IPS-18a (cell line): ENCODE measurements at regions not wholly inside any gene's neighbourhood (a gene's known extent, or its start where the extent isn't known, plus 50 kb on each side); places are given as distances from the start of the nearest gene placed in this dataset.
"Not testable (repeated sequence)": the region's sequence is repeated elsewhere in the genome, so short reads cannot be mapped to it uniquely, and the experiment has no call there.

Experiments
- H3K27ac ChIP-seq: one replicate; pipeline ENCODE4 v1.5.1; 2013; ENCODE audit warnings: low read length
- H3K27me3 ChIP-seq: one replicate; pipeline ENCODE4 v1.6.1; 2013; ENCODE audit warnings: mild to moderate bottlenecking, low read length; ENCODE audit not compliant: control insufficient read depth, insufficient read depth
- H3K36me3 ChIP-seq: one replicate; pipeline ENCODE4 v1.6.1; 2013; ENCODE audit warnings: low read depth, low read length; ENCODE audit not compliant: control insufficient read depth
- H3K4me1 ChIP-seq: one replicate; pipeline ENCODE4 v1.6.1; 2013; ENCODE audit warnings: low read depth, low read length; ENCODE audit not compliant: control insufficient read depth
- H3K4me3 ChIP-seq: one replicate; pipeline ENCODE4 v1.5.1; 2013; ENCODE audit warnings: low read length
- H3K9ac ChIP-seq: one replicate; pipeline ENCODE4 v1.6.1; 2013; ENCODE audit warnings: mild to moderate bottlenecking, low read length, moderate library complexity
- H3K9me3 ChIP-seq: one replicate; pipeline ENCODE4 v1.6.1; 2013; ENCODE audit warnings: low read depth, low read length; ENCODE audit not compliant: control insufficient read depth

GRCh38 chr22:34608106-34608505 lies 457.9 kb upstream of the ISX start:
- Histone ChIP-seq H3K4me1 (no peaks in the 10 kb centered on the region), H3K4me3 (no peak overlapping the region), H3K27me3 (no peaks in the 10 kb centered on the region), H3K27ac (no peak overlapping the region), H3K9ac (no peak overlapping the region), H3K9me3 (no peaks in the 10 kb centered on the region), H3K36me3 (no peaks in the 10 kb centered on the region)

- H3K4me3 ChIP-seq: no peak overlapping the region
- no peak overlapping the region for H3K27ac ChIP-seq
- no peaks in the 10 kb centered on the region for H3K9me3 ChIP-seq
- no peaks in the 10 kb centered on the region for H3K36me3 ChIP-seq
- H3K9ac ChIP-seq: no peak overlapping the region
- H3K4me1 ChIP-seq: no peaks in the 10 kb centered on the region
- H3K27me3 ChIP-seq: no peaks in the 10 kb centered on the region
These were observed 457.3 kb upstream of the ISX start for GRCh38 chr22:34608540-34609115.

- H3K27me3 ChIP-seq: no peaks in the 10 kb centered on the region
- H3K9ac ChIP-seq: no peak overlapping the region
- no peaks in the 10 kb centered on the region for H3K36me3 ChIP-seq
- no peaks in the 10 kb centered on the region for H3K4me1 ChIP-seq
- H3K4me3 ChIP-seq: no peak overlapping the region
- H3K27ac ChIP-seq: no peak overlapping the region
- H3K9me3 ChIP-seq: no peaks in the 10 kb centered on the region
These were observed 456.3 kb upstream of the ISX start for GRCh38 chr22:34609646-34610045.

GRCh38 chr22:34620161-34620560 lies 445.8 kb upstream of the ISX start:
- H3K9me3 ChIP-seq: no peaks in the 10 kb centered on the region
- no peaks in the 10 kb centered on the region for H3K36me3 ChIP-seq
- H3K27ac ChIP-seq: no peak overlapping the region
- no peak overlapping the region for H3K4me3 ChIP-seq
- no peak overlapping the region for H3K9ac ChIP-seq
- no peaks in the 10 kb centered on the region for H3K27me3 ChIP-seq
- no peaks in the 10 kb centered on the region for H3K4me1 ChIP-seq

GRCh38 chr22:34620832-34621231 lies 445.1 kb upstream of the ISX start:
- Histone ChIP-seq H3K9me3 (no peaks in the 10 kb centered on the region), H3K4me3 (no peak overlapping the region), H3K27ac (no peak overlapping the region), H3K36me3 (no peaks in the 10 kb centered on the region), H3K9ac (no peak overlapping the region), H3K4me1 (no peaks in the 10 kb centered on the region), H3K27me3 (no peaks in the 10 kb centered on the region)

- Histone ChIP-seq H3K27ac (no peak overlapping the region), H3K4me1 (no peaks in the 10 kb centered on the region), H3K9ac (no peak overlapping the region), H3K27me3 (no peaks in the 10 kb centered on the region), H3K9me3 (no peaks in the 10 kb centered on the region), H3K4me3 (no peak overlapping the region), H3K36me3 (no peaks in the 10 kb centered on the region)
These were observed 443.4 kb upstream of the ISX start for GRCh38 chr22:34622602-34623001.

- Histone ChIP-seq H3K27ac (no peak overlapping the region), H3K9me3 (no peaks in the 10 kb centered on the region), H3K36me3 (no peaks in the 10 kb centered on the region), H3K4me3 (no peak overlapping the region), H3K27me3 (no peaks in the 10 kb centered on the region), H3K4me1 (no peaks in the 10 kb centered on the region), H3K9ac (no peak overlapping the region)
These were observed 442.4 kb upstream of the ISX start for GRCh38 chr22:34623580-34623979.

GRCh38 chr22:34625892-34626291 lies 440.1 kb upstream of the ISX start:
- H3K9ac ChIP-seq, H3K27me3 ChIP-seq, H3K4me3 ChIP-seq, H3K36me3 ChIP-seq, H3K4me1 ChIP-seq, H3K27ac ChIP-seq, H3K9me3 ChIP-seq: not testable (repeated sequence)

GRCh38 chr22:34638128-34638527 lies 427.8 kb upstream of the ISX start:
- peaks cover 15% of the 10 kb centered on the region for H3K4me1 ChIP-seq
- no peaks in the 10 kb centered on the region for H3K9me3 ChIP-seq
- no peaks in the 10 kb centered on the region for H3K27me3 ChIP-seq
- no peaks in the 10 kb centered on the region for H3K36me3 ChIP-seq
- no peak overlapping the region for H3K4me3 ChIP-seq
- no peak overlapping the region for H3K27ac ChIP-seq
- no peak overlapping the region for H3K9ac ChIP-seq

GRCh38 chr22:34639911-34640310 lies 426.0 kb upstream of the ISX start:
- Histone ChIP-seq H3K27me3 (no peaks in the 10 kb centered on the region), H3K27ac (no peak overlapping the region), H3K4me1 (peaks cover 12% of the 10 kb centered on the region), H3K9ac (no peak overlapping the region), H3K36me3 (no peaks in the 10 kb centered on the region), H3K9me3 (no peaks in the 10 kb centered on the region), H3K4me3 (no peak overlapping the region)

- no peaks in the 10 kb centered on the region for H3K27me3 ChIP-seq
- H3K36me3 ChIP-seq: no peaks in the 10 kb centered on the region
- H3K9me3 ChIP-seq: no peaks in the 10 kb centered on the region
- no peaks in the 10 kb centered on the region for H3K4me1 ChIP-seq
- H3K9ac ChIP-seq: no peak overlapping the region
- no peak overlapping the region for H3K4me3 ChIP-seq
- no peak overlapping the region for H3K27ac ChIP-seq
These were observed 420.6 kb upstream of the ISX start for GRCh38 chr22:34645375-34645774.

- Histone ChIP-seq H3K27me3 (no peaks in the 10 kb centered on the region), H3K4me1 (no peaks in the 10 kb centered on the region), H3K36me3 (no peaks in the 10 kb centered on the region)
These were observed 397.0 kb upstream of the ISX start for GRCh38 chr22:34669001-34669400.

More at GRCh38 chr22:34669001-34669400, 397.0 kb upstream of the ISX start:
- H3K4me3 ChIP-seq: no peak overlapping the region
- H3K9me3 ChIP-seq: no peaks in the 10 kb centered on the region
- no peak overlapping the region for H3K9ac ChIP-seq
- H3K27ac ChIP-seq: no peak overlapping the region
